HCT116 (cell line): ENCODE measurements at regions not wholly inside any gene's neighbourhood (a gene's known extent, or its start where the extent isn't known, plus 50 kb on each side); places are given as distances from the start of the nearest gene placed in this dataset.

ENCODE experiments used
- ATAC-seq: fragments of 200-7000 bp; cut with Tn5 transposase; 2 replicates; pipeline ENCODE4 v1.9.1; 2020; ENCODE audit warnings: mild to moderate bottlenecking, moderate library complexity
- BruUV-seq: library from RNA; stranded (reverse); fragments of 400-500 nt; replicated peaks from 2 replicates; lab custom pipeline; 2021; lab: Mats Ljungman, UMichigan
- CTCF ChIA-PET: fragments of 300-600 bp; sonication (Branson Sonifier 250); formaldehyde crosslinking; loops from one replicate; lab custom pipeline; 2021; ENCODE audit warnings: antibody characterized with exemption; lab: Charles Lee
- POLR2A ChIA-PET: fragments of 300-600, 350-600 bp; sonication (Branson Sonifier 250); formaldehyde crosslinking; loops from one replicate; lab custom pipeline; 2021; ENCODE audit warnings: antibody characterized with exemption; lab: Charles Lee
- RAD21 ChIA-PET, 2 experiments: fragments of 300-600 bp; sonication (Branson Sonifier 250); formaldehyde crosslinking; loops; one replicate each; lab custom pipeline; 2023; ENCODE audit warnings: low total read pairs in 2 of 2; ENCODE audit not compliant: uncharacterized antibody in 2 of 2, unreplicated experiment in 2 of 2, low non-redundant PET in 1 of 2; lab: Charles Lee
- DNase-seq: peaks from one replicate; pipeline ENCODE4 v3.0.0-alpha.2; 2010; ENCODE audit warnings: low read depth, low spot score
- H2AFZ ChIP-seq: fragments of 200-600 bp; shearing (Covaris generic), sonication (generic); 2 replicates; pipeline ENCODE4 v1.6.1; 2017; ENCODE audit warnings: low read depth, mixed run types, mixed read lengths, antibody characterized with exemption, low read length; ENCODE audit not compliant: poor library complexity, severe bottlenecking
- H3K27ac ChIP-seq: 2 replicates; pipeline ENCODE4 v1.5.1; 2012; ENCODE audit warnings: low read depth, low read length
- H3K27me3 ChIP-seq: fragments of 200-600 bp; sonication (generic); 2 replicates; pipeline ENCODE4 v1.6.1; 2016; ENCODE audit warnings: mixed run types, low read length, mixed read lengths; ENCODE audit not compliant: insufficient read depth
- H3K36me3 ChIP-seq, 2 experiments: fragments of 200-500 bp in 1 of 2; fragments of 200-600 bp in 1 of 2; sonication (Bioruptor generic) in 1 of 2; sonication (generic) in 1 of 2; 2 replicates each; pipeline versions ENCODE4 v1.5.1 to v1.6.1; 2014 to 2016; ENCODE audit warnings: low read length in 2 of 2, inconsistent platforms in 1 of 2, mixed read lengths in 1 of 2, mixed run types in 1 of 2; ENCODE audit not compliant: insufficient read depth in 2 of 2, control insufficient read depth in 1 of 2
- H3K4me1 ChIP-seq, 2 experiments: fragments of 200-600 bp in 1 of 2; sonication (generic) in 1 of 2; 2 replicates each; pipeline versions ENCODE4 v1.5.1 to v1.6.1; 2012 to 2017; ENCODE audit warnings: low read length in 2 of 2, inconsistent platforms in 1 of 2, mild to moderate bottlenecking in 1 of 2, mixed read lengths in 1 of 2, mixed run types in 1 of 2, moderate library complexity in 1 of 2; ENCODE audit not compliant: insufficient read depth in 2 of 2, control insufficient read depth in 1 of 2
- H3K4me2 ChIP-seq: fragments of 200-600 bp; sonication (generic); 2 replicates; pipeline ENCODE4 v1.6.1; 2017; ENCODE audit warnings: mixed run types, low read length, mixed read lengths
- H3K4me3 ChIP-seq, 2 experiments: fragments of 200-600 bp in 1 of 2; sonication (generic) in 1 of 2; replicated peaks in 1 of 2; 2 replicates each; pipeline ENCODE4 v1.5.1; 2011 to 2016; ENCODE audit warnings: low read length in 2 of 2, control low read depth in 1 of 2, low read depth in 1 of 2, mild to moderate bottlenecking in 1 of 2, mixed read lengths in 1 of 2, mixed run types in 1 of 2
- H3K79me2 ChIP-seq: fragments of 200-600 bp; sonication (generic); 2 replicates; pipeline ENCODE4 v1.6.1; 2017; ENCODE audit warnings: mild to moderate bottlenecking, mixed run types, low read length, moderate library complexity, mixed read lengths; ENCODE audit not compliant: insufficient read depth
- H3K9ac ChIP-seq: fragments of 200-600 bp; sonication (generic); 2 replicates; pipeline ENCODE4 v1.6.1; 2016; ENCODE audit warnings: low read length, mixed read lengths
- H3K9me2 ChIP-seq: fragments of 200-600 bp; sonication (generic), shearing (Covaris generic); 2 replicates; pipeline ENCODE4 v1.6.1; 2017; ENCODE audit warnings: mixed run types, mild to moderate bottlenecking, moderate library complexity; ENCODE audit not compliant: insufficient read depth
- H3K9me3 ChIP-seq, 2 experiments: fragments of 200-500 bp in 1 of 2; fragments of 200-600 bp in 1 of 2; sonication (Bioruptor generic) in 1 of 2; sonication (generic) in 1 of 2; 2 replicates each; pipeline ENCODE4 v1.6.1; 2014 to 2017; ENCODE audit warnings: low read length in 2 of 2, mixed read lengths in 2 of 2, inconsistent platforms in 1 of 2, low read depth in 1 of 2, mild to moderate bottlenecking in 1 of 2, mixed run types in 1 of 2, moderate library complexity in 1 of 2; ENCODE audit not compliant: control insufficient read depth in 1 of 2, insufficient read depth in 1 of 2
- H4K20me1 ChIP-seq: fragments of 200-600 bp; sonication (generic), shearing (Covaris generic); 2 replicates; pipeline ENCODE4 v1.6.1; 2017; ENCODE audit warnings: mixed run types, mild to moderate bottlenecking, moderate library complexity; ENCODE audit not compliant: insufficient read depth
- EGR1 ChIP-seq: IDR thresholded peaks from 2 replicates; pipeline ENCODE4 v1.6.1; 2012; ENCODE audit warnings: low read depth
- ELF1 ChIP-seq: IDR thresholded peaks from 2 replicates; pipeline ENCODE4 v1.6.1; 2012; ENCODE audit warnings: low read depth, borderline replicate concordance
- EZH2 ChIP-seq: fragments of 200-600 bp; sonication (generic); IDR thresholded peaks from 2 replicates; pipeline ENCODE4 v1.6.1; 2017; ENCODE audit warnings: antibody characterized with exemption, mixed run types
- POLR2A ChIP-seq: IDR thresholded peaks from 2 replicates; pipeline ENCODE4 v1.7.0; 2011; ENCODE audit warnings: borderline replicate concordance; ENCODE audit not compliant: insufficient read depth, insufficient read length; ENCODE audit errors: extremely low read depth
- REST ChIP-seq: IDR thresholded peaks from 2 replicates; pipeline ENCODE4 v1.6.1; 2012; ENCODE audit warnings: low read depth
- SIN3A ChIP-seq: IDR thresholded peaks from 2 replicates; pipeline ENCODE4 v1.6.1; 2012; ENCODE audit warnings: low read depth
- YY1 ChIP-seq: IDR thresholded peaks from 2 replicates; pipeline ENCODE4 v1.6.1; 2011; ENCODE audit warnings: low read length, low read depth, moderate library complexity, mild to moderate bottlenecking; ENCODE audit not compliant: insufficient replicate concordance; ENCODE audit errors: extremely low read depth
- intact Hi-C: fragments of 100-400 bp; cut with micrococcal nuclease; formaldehyde crosslinking; loops from 2 replicates; pipeline ENCODE4 v1.10.0; 2022
- TF ChIP-seq, protein P1 (sequence below): IDR thresholded peaks from 2 replicates; pipeline ENCODE4 v1.6.1; 2012

- no peak for ATAC-seq
These were observed 277.1 kb upstream of the MEIS2 start for GRCh38 chr15:37377428-37377827.

More at GRCh38 chr15:37377428-37377827, 277.1 kb upstream of the MEIS2 start:
- no peaks in the 10 kb centered on the region for H3K79me2 ChIP-seq
- RAD21 ChIA-PET: no interaction called here
- H3K27me3 ChIP-seq: peaks cover 16% of the 10 kb centered on the region
- POLR2A ChIA-PET: no interaction called here
- CTCF ChIA-PET: no interaction called here
- H4K20me1 ChIP-seq: no peaks in the 10 kb centered on the region
- H3K4me1 ChIP-seq: no peaks in the 10 kb centered on the region; a peak in 1 of 4 replicates
- no peak overlapping the region for H3K9ac ChIP-seq
- intact Hi-C loops: no loop called here
- no peaks in the 10 kb centered on the region for H3K36me3 ChIP-seq
- no peaks in the 10 kb centered on the region for H3K9me3 ChIP-seq
- no peak overlapping the region for H3K4me2 ChIP-seq
- no peak overlapping the region for H3K27ac ChIP-seq
- no peak for DNase-seq
- H2AFZ ChIP-seq: no peak overlapping the region
- no peak overlapping the region for H3K4me3 ChIP-seq
- no peaks in the 10 kb centered on the region for H3K9me2 ChIP-seq
- TF ChIP-seq POLR2A: no peak
- no peak for TF ChIP-seq YY1
- no peak for TF ChIP-seq SIN3A
- no peak for TF ChIP-seq REST
- TF ChIP-seq EGR1: no peak
- TF ChIP-seq, protein P1, sequence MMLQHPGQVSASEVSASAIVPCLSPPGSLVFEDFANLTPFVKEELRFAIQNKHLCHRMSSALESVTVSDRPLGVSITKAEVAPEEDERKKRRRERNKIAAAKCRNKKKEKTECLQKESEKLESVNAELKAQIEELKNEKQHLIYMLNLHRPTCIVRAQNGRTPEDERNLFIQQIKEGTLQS: no peak
- no peak for TF ChIP-seq EZH2
- no peak for TF ChIP-seq ELF1
- no TSS peak for BruUV-seq
